GM12891 (cell line): ENCODE measurements at regions not wholly inside any gene's neighbourhood (a gene's known extent, or its start where the extent isn't known, plus 50 kb on each side); places are given as distances from the start of the nearest gene placed in this dataset.

Experiments
- DNase-seq: peaks from one replicate; pipeline ENCODE4 v3.0.0; 2011; ENCODE audit warnings: low spot score; ENCODE audit not compliant: insufficient read length
- FAIRE-seq: peaks from 2 replicates; lab custom pipeline; 2011; peaks lifted over from hg19 to GRCh38; lab: Jason Lieb, UNC
- PAX5 ChIP-seq: IDR thresholded peaks from 2 replicates; pipeline ENCODE4 v1.6.1; 2011; ENCODE audit warnings: low read length, moderate library complexity, mild to moderate bottlenecking; ENCODE audit not compliant: insufficient read depth, severe bottlenecking
- POLR2A ChIP-seq: IDR thresholded peaks from 2 replicates; pipeline ENCODE4 v1.6.1; 2011; ENCODE audit warnings: low read depth, low read length, control low read depth
- POLR2AphosphoS5 ChIP-seq: IDR thresholded peaks from 2 replicates; pipeline ENCODE4 v1.6.1; 2011; ENCODE audit warnings: low read depth, low read length, control low read depth
- POU2F2 ChIP-seq: IDR thresholded peaks from 2 replicates; pipeline ENCODE4 v1.6.1; 2011; ENCODE audit warnings: low read depth, mild to moderate bottlenecking, control low read depth, low read length, moderate library complexity
- SPI1 ChIP-seq: IDR thresholded peaks from 2 replicates; pipeline ENCODE4 v1.6.1; 2011; ENCODE audit warnings: low read depth, low read length, control low read depth
- TAF1 ChIP-seq: IDR thresholded peaks from 2 replicates; pipeline ENCODE4 v1.6.1; 2011; ENCODE audit warnings: low read depth, low read length, control low read depth

GRCh38 chr3:1717524-1717923, 381.1 kb upstream of the CNTN4 start:
- no peak for FAIRE-seq
- DNase-seq = no peak
- TF ChIP-seq TAF1 = no peak
- TF ChIP-seq POU2F2 = no peak
- no peak for TF ChIP-seq PAX5
- no peak for TF ChIP-seq POLR2AphosphoS5
- no peak for TF ChIP-seq SPI1
- TF ChIP-seq POLR2A = no peak

GRCh38 chr3:1723726-1724125, 374.9 kb upstream of the CNTN4 start:
- FAIRE-seq (no peak), DNase-seq (no peak)
- TF ChIP-seq POLR2A = no peak
- no peak for TF ChIP-seq POLR2AphosphoS5
- no peak for TF ChIP-seq PAX5
- TF ChIP-seq TAF1 = no peak
- no peak for TF ChIP-seq POU2F2
- no peak for TF ChIP-seq SPI1

- FAIRE-seq = no peak
- TF ChIP-seq POLR2A (no peak), SPI1 (no peak), PAX5 (no peak), POU2F2 (no peak), POLR2AphosphoS5 (no peak), TAF1 (no peak)
These were observed 371.9 kb upstream of the CNTN4 start for GRCh38 chr3:1726741-1727140.

GRCh38 chr3:1727242-1727641, 371.4 kb upstream of the CNTN4 start:
- no peak for FAIRE-seq
- DNase-seq = no peak
- no peak for TF ChIP-seq SPI1
- TF ChIP-seq POLR2A = no peak
- no peak for TF ChIP-seq TAF1
- no peak for TF ChIP-seq PAX5
- no peak for TF ChIP-seq POLR2AphosphoS5
- no peak for TF ChIP-seq POU2F2

More at GRCh38 chr3:1726741-1727140, 371.9 kb upstream of the CNTN4 start:
- no peak for DNase-seq

GRCh38 chr3:1728510-1728909, 370.2 kb upstream of the CNTN4 start:
- FAIRE-seq (no peak), DNase-seq (no peak)
- TF ChIP-seq TAF1 = no peak
- TF ChIP-seq SPI1 = no peak
- no peak for TF ChIP-seq POLR2AphosphoS5
- TF ChIP-seq POLR2A = no peak
- TF ChIP-seq PAX5 = no peak
- no peak for TF ChIP-seq POU2F2

- DNase-seq = no peak
- no peak for TF ChIP-seq POU2F2
- no peak for TF ChIP-seq PAX5
- TF ChIP-seq POLR2A = no peak
- TF ChIP-seq POLR2AphosphoS5 = no peak
- TF ChIP-seq SPI1 = no peak
- TF ChIP-seq TAF1 = no peak
- no peak for FAIRE-seq
These were observed 364.1 kb upstream of the CNTN4 start for GRCh38 chr3:1734494-1735122.

DNA sequence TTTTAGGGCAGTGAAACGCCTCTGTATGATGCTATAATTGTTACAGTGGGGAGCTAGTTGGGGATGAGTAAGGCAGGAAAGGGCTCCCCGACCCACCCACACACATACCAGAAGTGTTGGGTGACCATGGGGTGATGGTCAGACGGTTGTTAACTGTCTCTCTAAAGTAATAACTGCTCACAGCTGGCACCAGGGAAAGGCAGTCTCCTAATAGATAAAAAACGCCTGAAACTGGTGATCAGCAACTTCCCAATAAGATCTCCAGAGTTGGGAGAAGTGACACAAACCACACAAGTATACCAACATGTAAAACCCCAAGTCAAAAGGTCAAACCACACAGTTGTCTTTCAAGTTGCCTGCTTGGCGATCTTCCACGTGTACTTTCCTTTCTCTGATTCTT, 346.5 kb upstream of the CNTN4 start:
- FAIRE-seq (no peak), DNase-seq (no peak)
- TF ChIP-seq POLR2AphosphoS5 = no peak

- no peak for DNase-seq
These were observed 332.3 kb upstream of the CNTN4 start for GRCh38 chr3:1766384-1766783.

DNA sequence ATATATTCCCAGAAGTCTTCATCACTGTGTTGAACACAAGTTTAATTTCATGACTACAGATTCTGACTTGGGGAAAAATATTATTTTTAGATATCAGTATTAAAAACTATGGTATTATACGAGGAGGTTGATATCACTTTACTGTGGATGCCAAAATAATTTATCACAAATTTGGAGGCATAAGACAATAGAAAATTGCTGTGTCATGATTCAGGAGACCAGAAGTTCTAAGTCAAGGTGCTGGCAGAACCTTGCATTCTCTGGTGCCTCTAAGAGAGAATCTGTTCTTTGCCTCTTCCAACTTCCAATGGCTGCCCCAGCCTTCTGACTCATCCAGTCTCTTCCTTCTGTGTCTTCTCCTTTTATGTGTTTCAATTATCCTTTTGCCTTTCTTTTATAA, 325.0 kb upstream of the CNTN4 start:
- DNase-seq (no peak), FAIRE-seq (no peak)
- TF ChIP-seq POLR2A (no peak), POU2F2 (no peak)

More at GRCh38 chr3:1766384-1766783, 332.3 kb upstream of the CNTN4 start:
- no peak for FAIRE-seq
- no peak for TF ChIP-seq POU2F2
- TF ChIP-seq TAF1 = no peak
- no peak for TF ChIP-seq POLR2AphosphoS5
- TF ChIP-seq PAX5 = no peak

DNA sequence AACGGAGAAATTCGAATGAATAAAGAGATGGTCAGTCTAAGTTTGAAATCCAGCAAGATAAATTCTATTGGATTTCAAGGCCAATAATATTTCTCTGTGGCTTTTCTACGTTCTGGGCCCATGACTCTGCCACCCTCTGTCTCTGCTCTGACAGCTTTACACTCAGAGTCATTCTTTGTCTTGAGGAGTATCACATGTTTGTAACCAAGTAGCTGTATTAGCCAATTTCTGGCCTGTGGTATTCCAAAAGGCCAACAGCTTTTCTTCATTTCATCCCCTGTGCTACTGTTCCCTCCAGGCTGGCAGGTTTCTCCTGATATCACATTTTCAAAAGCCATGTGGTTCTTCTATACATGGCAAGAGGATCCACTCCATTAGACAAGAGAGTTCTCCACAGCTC, 324.1 kb upstream of the CNTN4 start:
- TF ChIP-seq TAF1 (no peak), PAX5 (no peak), POLR2A (no peak), POU2F2 (no peak), POLR2AphosphoS5 (no peak), SPI1 (no peak)
- no peak for DNase-seq
- no peak for FAIRE-seq
